GM12878 (cell line): ENCODE measurements at regions not wholly inside any gene's neighbourhood (a gene's known extent, or its start where the extent isn't known, plus 50 kb on each side); places are given as distances from the start of the nearest gene placed in this dataset.

Experiments
- ATAC-seq: fragments of 200-7000 bp; cut with Tn5 transposase; 3 replicates; pipeline ENCODE4 v1.9.1; 2020; ENCODE audit warnings: mild to moderate bottlenecking, moderate library complexity
- BruUV-seq: library from RNA; stranded (reverse); fragments of 400-500 nt; replicated peaks from 2 replicates; lab custom pipeline; 2021; lab: Mats Ljungman, UMichigan
- CTCF ChIA-PET: fragments of 300-600 bp; sonication (Branson Sonifier 250); formaldehyde crosslinking; extraction: SDS; loops from one replicate; lab custom pipeline; 2021; ENCODE audit warnings: inconsistent platforms; lab: Yijun Ruan, JAX
- POLR2A ChIA-PET: fragments of 350-600 bp; formaldehyde crosslinking; extraction: SDS; loops from one replicate; lab custom pipeline; 2021; ENCODE audit warnings: inconsistent platforms; lab: Charles Lee
- RAD21 ChIA-PET: fragments of 300-600 bp; sonication (Branson Sonifier 250); formaldehyde crosslinking; loops from one replicate; lab custom pipeline; 2023; ENCODE audit warnings: antibody characterized with exemption; ENCODE audit not compliant: unreplicated experiment; lab: Charles Lee
- SMC1A ChIA-PET: fragments of 300-600 bp; sonication (Branson Sonifier 250); formaldehyde crosslinking; loops from one replicate; lab custom pipeline; 2023; ENCODE audit not compliant: unreplicated experiment, uncharacterized antibody; lab: Charles Lee
- DNase-seq: peaks from one replicate; pipeline ENCODE4 v3.0.0-alpha.2; 2011; ENCODE audit warnings: low read depth, low spot score
- FAIRE-seq: peaks from 3 replicates; lab custom pipeline; 2011; peaks lifted over from hg19 to GRCh38; lab: Jason Lieb, UNC
- H2AFZ ChIP-seq: 2 replicates; pipeline ENCODE4 v1.6.0; 2011; ENCODE audit warnings: low read depth, low read length, control low read depth; ENCODE audit not compliant: control insufficient read depth
- H3K27ac ChIP-seq: 2 replicates; pipeline ENCODE4 v1.5.1; 2011; ENCODE audit warnings: control low read depth; ENCODE audit not compliant: control insufficient read depth, insufficient read depth
- H3K27me3 ChIP-seq, 2 experiments: replicated peaks in 1 of 2; 2 replicates each; pipeline versions ENCODE4 v1.6.0 to v1.6.1; 2011; ENCODE audit warnings: low read length in 1 of 2; ENCODE audit not compliant: control insufficient read depth in 2 of 2, insufficient read depth in 2 of 2
- H3K36me3 ChIP-seq, 2 experiments: 2 replicates each; pipeline ENCODE4 v1.5.1; 2011; ENCODE audit warnings: low read length in 1 of 2; ENCODE audit not compliant: control insufficient read depth in 2 of 2, insufficient read depth in 2 of 2
- H3K4me1 ChIP-seq: 2 replicates; pipeline ENCODE4 v1.6.1; 2011; ENCODE audit warnings: mild to moderate bottlenecking, low read length, moderate library complexity, mixed read lengths; ENCODE audit not compliant: control insufficient read depth, insufficient read depth
- H3K4me2 ChIP-seq: 2 replicates; pipeline ENCODE4 v1.6.0; 2011; ENCODE audit warnings: control low read depth; ENCODE audit not compliant: control insufficient read depth, insufficient read depth
- H3K4me3 ChIP-seq: fragments of 200-600 bp; sonication (generic); 2 replicates; pipeline ENCODE4 v1.5.1; 2016
- H3K79me2 ChIP-seq: 2 replicates; pipeline ENCODE4 v1.6.0; 2011; ENCODE audit warnings: low read length; ENCODE audit not compliant: control insufficient read depth, insufficient read depth
- H3K9ac ChIP-seq: 2 replicates; pipeline ENCODE4 v1.8.0; 2011; ENCODE audit warnings: low read length, control low read depth, mixed read lengths; ENCODE audit not compliant: control insufficient read depth, insufficient read depth
- H3K9me3 ChIP-seq: replicated peaks from 3 replicates; pipeline ENCODE4 v1.5.1; 2011; ENCODE audit warnings: mild to moderate bottlenecking, low read length; ENCODE audit not compliant: control insufficient read depth, insufficient read depth
- H4K20me1 ChIP-seq: 2 replicates; pipeline ENCODE4 v1.6.0; 2011; ENCODE audit not compliant: control insufficient read depth, insufficient read depth
- ATF2 ChIP-seq: IDR thresholded peaks from 2 replicates; pipeline ENCODE4 v1.6.1; 2012; ENCODE audit warnings: low read length, inconsistent platforms
- BCL11A ChIP-seq: IDR thresholded peaks from 2 replicates; pipeline ENCODE4 v1.6.1; 2011; ENCODE audit warnings: low read depth, low read length
- FOXM1 ChIP-seq: IDR thresholded peaks from 2 replicates; pipeline ENCODE4 v1.6.1; 2012; ENCODE audit warnings: low read depth, mild to moderate bottlenecking, inconsistent platforms, low read length, moderate library complexity
- IKZF1 ChIP-seq: fragments of 450-650 bp; conservative IDR thresholded peaks from 2 replicates; pipeline ENCODE4 v1.6.1; 2017; ENCODE audit warnings: antibody characterized with exemption, mild to moderate bottlenecking
- IRF4 ChIP-seq: IDR thresholded peaks from 2 replicates; pipeline ENCODE4 v1.6.1; 2011; ENCODE audit warnings: low read depth, low read length
- MLLT1 ChIP-seq: fragments of 450-650 bp; IDR thresholded peaks from 2 replicates; pipeline ENCODE4 v1.6.1; 2016; ENCODE audit warnings: mild to moderate bottlenecking
- NFYA ChIP-seq: IDR thresholded peaks from 2 replicates; pipeline ENCODE4 v1.6.1; 2011; ENCODE audit warnings: low read depth, mild to moderate bottlenecking, low read length, improper control_type of control experiment, borderline replicate concordance
- NR2C1 ChIP-seq: fragments of 450-650 bp; IDR thresholded peaks from 2 replicates; pipeline ENCODE4 v1.6.1; 2017; ENCODE audit warnings: antibody characterized with exemption, mild to moderate bottlenecking, moderate library complexity
- NR2F1 ChIP-seq: fragments of 450-650 bp; conservative IDR thresholded peaks from 2 replicates; pipeline ENCODE4 v1.6.1; 2017; ENCODE audit warnings: mild to moderate bottlenecking
- POLR2AphosphoS2 ChIP-seq: IDR thresholded peaks from 2 replicates; pipeline ENCODE4 v1.6.1; 2011; ENCODE audit warnings: low read depth, mild to moderate bottlenecking, low read length, improper control_type of control experiment, moderate library complexity
- PRDM15 ChIP-seq: fragments of 450-650 bp; formaldehyde crosslinking; IDR thresholded peaks from 2 replicates; pipeline ENCODE4 v1.4.0; 2020; ENCODE audit warnings: mild to moderate bottlenecking, moderate library complexity
- SMAD5 ChIP-seq: IDR thresholded peaks from 2 replicates; pipeline ENCODE4 v1.6.1; 2016; ENCODE audit warnings: antibody characterized with exemption, low read depth
- SUPT20H ChIP-seq: IDR thresholded peaks from 2 replicates; pipeline ENCODE4 v1.6.1; 2011; ENCODE audit warnings: low read depth, mild to moderate bottlenecking, low read length, moderate library complexity, borderline replicate concordance; ENCODE audit not compliant: control insufficient read depth
- YY1 ChIP-seq: IDR thresholded peaks from 2 replicates; pipeline ENCODE4 v1.6.1; 2011; ENCODE audit warnings: low read depth, mild to moderate bottlenecking, low read length
- ZNF24 ChIP-seq: fragments of 450-650 bp; IDR thresholded peaks from 2 replicates; pipeline ENCODE4 v1.6.1; 2017; ENCODE audit warnings: antibody characterized with exemption, mild to moderate bottlenecking
- WGBS: methylation state at CpG from one replicate; pipeline ENCODE4 v1.1.6; 2016; ENCODE audit warnings: low lambda C conversion rate; ENCODE audit not compliant: insufficient replicate concordance, insufficient coverage; ENCODE audit errors: missing lambda C conversion rate; 5-methylcytosine and 5-hydroxymethylcytosine counted together
- in situ Hi-C: fragments of 300-500 bp; cut with MboI; formaldehyde crosslinking; loops from 9 replicates; pipeline ENCODE4 v1.14.3; 2018; ENCODE audit warnings: mixed read lengths
- intact Hi-C: fragments of 100-400 bp; cut with micrococcal nuclease; formaldehyde crosslinking; loops from one replicate; pipeline ENCODE4 v1.14.2; 2022; ENCODE audit not compliant: unreplicated experiment
- TF ChIP-seq, protein P1 (sequence below): fragments of 450-650 bp; IDR thresholded peaks from 2 replicates; pipeline ENCODE4 v1.6.1; 2018; ENCODE audit warnings: mild to moderate bottlenecking, low read depth, moderate library complexity; ENCODE audit not compliant: partially characterized antibody

GRCh38 chr2:898319-898718 lies 52.3 kb upstream of the SNTG2 start (continued):
- TF ChIP-seq, protein P1, sequence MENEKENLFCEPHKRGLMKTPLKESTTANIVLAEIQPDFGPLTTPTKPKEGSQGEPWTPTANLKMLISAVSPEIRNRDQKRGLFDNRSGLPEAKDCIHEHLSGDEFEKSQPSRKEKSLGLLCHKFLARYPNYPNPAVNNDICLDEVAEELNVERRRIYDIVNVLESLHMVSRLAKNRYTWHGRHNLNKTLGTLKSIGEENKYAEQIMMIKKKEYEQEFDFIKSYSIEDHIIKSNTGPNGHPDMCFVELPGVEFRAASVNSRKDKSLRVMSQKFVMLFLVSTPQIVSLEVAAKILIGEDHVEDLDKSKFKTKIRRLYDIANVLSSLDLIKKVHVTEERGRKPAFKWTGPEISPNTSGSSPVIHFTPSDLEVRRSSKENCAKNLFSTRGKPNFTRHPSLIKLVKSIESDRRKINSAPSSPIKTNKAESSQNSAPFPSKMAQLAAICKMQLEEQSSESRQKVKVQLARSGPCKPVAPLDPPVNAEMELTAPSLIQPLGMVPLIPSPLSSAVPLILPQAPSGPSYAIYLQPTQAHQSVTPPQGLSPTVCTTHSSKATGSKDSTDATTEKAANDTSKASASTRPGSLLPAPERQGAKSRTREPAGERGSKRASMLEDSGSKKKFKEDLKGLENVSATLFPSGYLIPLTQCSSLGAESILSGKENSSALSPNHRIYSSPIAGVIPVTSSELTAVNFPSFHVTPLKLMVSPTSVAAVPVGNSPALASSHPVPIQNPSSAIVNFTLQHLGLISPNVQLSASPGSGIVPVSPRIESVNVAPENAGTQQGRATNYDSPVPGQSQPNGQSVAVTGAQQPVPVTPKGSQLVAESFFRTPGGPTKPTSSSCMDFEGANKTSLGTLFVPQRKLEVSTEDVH: no peak
- TF ChIP-seq IRF4: no peak
- TF ChIP-seq POLR2AphosphoS2: no peak
- TF ChIP-seq YY1: peak; percentile 88
- TF ChIP-seq NR2C1: no peak
- TF ChIP-seq FOXM1: no peak

DNA sequence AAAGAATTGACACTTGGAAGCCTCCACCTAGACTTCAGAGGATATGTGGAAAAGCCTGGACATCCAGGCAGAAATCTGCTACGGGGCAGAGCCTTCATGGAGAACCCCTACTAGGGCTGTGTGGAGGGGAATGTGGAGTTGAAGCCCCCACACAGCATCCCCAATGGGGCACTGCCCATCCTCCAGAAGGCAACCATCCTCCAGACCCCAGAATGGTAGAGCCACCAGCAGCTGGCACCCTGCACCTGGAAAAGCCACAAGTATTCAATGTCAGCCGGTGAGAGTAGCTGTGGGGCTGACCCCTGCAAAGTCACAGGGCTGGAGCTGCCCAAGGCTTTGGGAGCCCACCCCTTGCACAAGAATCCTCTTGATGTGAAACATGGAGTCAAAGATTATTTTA lies 53.6 kb upstream of the SNTG2 start:
- no peak overlapping the region for H3K9ac ChIP-seq
- no peaks in the 10 kb centered on the region for H3K36me3 ChIP-seq
- no peak overlapping the region for H3K4me2 ChIP-seq
- WGBS: 65% methylated on average over 2 of the region's 2 CpGs
- ATAC-seq (no peak), FAIRE-seq (no peak), DNase-seq (no peak)
- H4K20me1 ChIP-seq: no peaks in the 10 kb centered on the region
- RAD21 ChIA-PET: no interaction called here
- no TSS peak for BruUV-seq
- in situ Hi-C loops: no loop called here
- H3K4me3 ChIP-seq: no peak overlapping the region
- H2AFZ ChIP-seq: no peak overlapping the region
- CTCF ChIA-PET: no interaction called here
- POLR2A ChIA-PET: no interaction called here
- H3K9me3 ChIP-seq: no peaks in the 10 kb centered on the region; the same call in 1 of the 3 replicates
- intact Hi-C loops: no loop called here
- H3K4me1 ChIP-seq: no peaks in the 10 kb centered on the region
- SMC1A ChIA-PET: no interaction called here
- no peaks in the 10 kb centered on the region for H3K79me2 ChIP-seq
- no peak overlapping the region for H3K27ac ChIP-seq
- H3K27me3 ChIP-seq: no peaks in the 10 kb centered on the region
- no peak for TF ChIP-seq SUPT20H
- no peak for TF ChIP-seq ZNF24
- no peak for TF ChIP-seq ATF2
- no peak for TF ChIP-seq NFYA
- no peak for TF ChIP-seq BCL11A
- TF ChIP-seq IKZF1: no peak
- TF ChIP-seq MLLT1: no peak
- no peak for TF ChIP-seq PRDM15
- no peak for TF ChIP-seq NR2F1
- no peak for TF ChIP-seq SMAD5
